Esophagus squamous epithelium (tissue), 5 donors: ENCODE measurements at regions not wholly inside any gene's neighbourhood (a gene's known extent, or its start where the extent isn't known, plus 50 kb on each side); places are given as distances from the start of the nearest gene placed in this dataset.

Experiments used
- DNase-seq: peaks from one replicate; lab custom pipeline; 2025; lab: John Stamatoyannopoulos, UW
- H3K27ac ChIP-seq, 4 donors: fragments of 200-600 bp; sonication (generic); one replicate each; pipeline ENCODE4 v1.5.1; 2016 to 2019; ENCODE audit warnings: mild to moderate bottlenecking in 1 of 4
- H3K27me3 ChIP-seq, 4 donors: fragments of 200-600 bp; sonication (generic); 1 replicate in 3 of 4; 2 replicates in 1 of 4; pipeline versions ENCODE4 v1.5.1 to v1.6.0; 2017 to 2021; ENCODE audit warnings: antibody characterized with exemption in 1 of 4
- H3K36me3 ChIP-seq, 3 donors: fragments of 200-600 bp; sonication (generic); one replicate each; pipeline ENCODE4 v1.5.1; 2016 to 2019
- H3K4me1 ChIP-seq, 3 donors: fragments of 200-600 bp; sonication (generic); one replicate each; pipeline ENCODE4 v1.5.1; 2017 to 2019
- H3K4me3 ChIP-seq, 4 donors: fragments of 200-600 bp; sonication (generic); 1 replicate in 3 of 4; 2 replicates in 1 of 4; pipeline ENCODE4 v1.5.1; 2016 to 2019; ENCODE audit warnings: mild to moderate bottlenecking in 2 of 4, moderate library complexity in 1 of 4
- H3K9me3 ChIP-seq, 3 donors: fragments of 200-600 bp; sonication (generic); one replicate each; pipeline ENCODE4 v1.5.1; 2016 to 2019
- CTCF ChIP-seq, 6 experiments: fragments of 450-650 bp in 4 of 6; fragments of 200-600 bp in 2 of 6; sonication (generic) in 2 of 6; IDR thresholded peaks; one replicate each; pipeline ENCODE4 v1.5.1; 2016 to 2019; ENCODE audit warnings: antibody characterized with exemption in 6 of 6, mild to moderate bottlenecking in 4 of 6, moderate library complexity in 4 of 6
- POLR2A ChIP-seq, 4 donors: fragments of 450-650 bp; IDR thresholded peaks; one replicate each; pipeline ENCODE4 v1.6.1; 2017; ENCODE audit warnings: antibody characterized with exemption in 4 of 4, mild to moderate bottlenecking in 4 of 4, moderate library complexity in 3 of 4
- WGBS, 2 donors: methylation state at CpG; one replicate each; pipeline ENCODE4 v1.1.5; 2018; 5-methylcytosine and 5-hydroxymethylcytosine counted together
- intact Hi-C: fragments of 100-400 bp; cut with DNase I; formaldehyde crosslinking; loops from one replicate; pipeline ENCODE4 v1.15.0; 2022
- donor health status: DM: yes; HTN: yes; CAD: no.

GRCh38 chr2:147479358-147479757, 365.5 kb upstream of the ACVR2A start:
- DNase-seq = no peak
- no peak for TF ChIP-seq CTCF (IDR thresholded peaks at IDR 0.05)
- no peak for TF ChIP-seq POLR2A (IDR thresholded peaks at IDR 0.05)
- no peaks in the 10 kb centered on the region for H3K4me1 ChIP-seq
- no peaks in the 10 kb centered on the region for H3K27me3 ChIP-seq
- H3K4me3 ChIP-seq = no peak overlapping the region
- no peak overlapping the region for H3K27ac ChIP-seq
- intact Hi-C loops = loop anchor here (10.0 kb wide), 1 partner anchor 65 kb away; no protein-coding TSS in a partner anchor
- no peaks in the 10 kb centered on the region for H3K36me3 ChIP-seq
- 93 to 97% methylated on average over 4 of the region's 4 CpGs for WGBS, 2 donors
- H3K9me3 ChIP-seq = no peaks in the 10 kb centered on the region

GRCh38 chr2:147473075-147473474, 371.8 kb upstream of the ACVR2A start:
- DNase-seq = no peak
- H3K27me3 ChIP-seq = no peaks in the 10 kb centered on the region
- TF ChIP-seq POLR2A (IDR thresholded peaks at IDR 0.05) (no peak), CTCF (IDR thresholded peaks at IDR 0.05) (no peak)
- intact Hi-C loops = loop anchor here (10.0 kb wide), 1 partner anchor 72 kb away; no protein-coding TSS in a partner anchor
- H3K4me1 ChIP-seq = no peaks in the 10 kb centered on the region
- no peaks in the 10 kb centered on the region for H3K36me3 ChIP-seq
- no peak overlapping the region for H3K27ac ChIP-seq
- H3K4me3 ChIP-seq = no peak overlapping the region
- no peaks in the 10 kb centered on the region for H3K9me3 ChIP-seq

GRCh38 chr2:147471126-147471525, 373.7 kb upstream of the ACVR2A start:
- TF ChIP-seq CTCF (IDR thresholded peaks at IDR 0.05) (no peak), POLR2A (IDR thresholded peaks at IDR 0.05) (no peak)

GRCh38 chr2:147469471-147469870, 375.4 kb upstream of the ACVR2A start:
- no peaks in the 10 kb centered on the region for H3K36me3 ChIP-seq
- no peaks in the 10 kb centered on the region for H3K9me3 ChIP-seq
- no peak for DNase-seq
- no peaks in the 10 kb centered on the region for H3K27me3 ChIP-seq
- no peak overlapping the region for H3K4me3 ChIP-seq
- peaks cover 0 to 5% (median 4%) of the 10 kb centered on the region in 3 donors for H3K4me1 ChIP-seq
- intact Hi-C loops = no loop called here
- 76 to 93% methylated on average over 2 of the region's 2 CpGs for WGBS, 2 donors
- no peak for TF ChIP-seq CTCF (IDR thresholded peaks at IDR 0.05)
- H3K27ac ChIP-seq = no peak overlapping the region

More at GRCh38 chr2:147471126-147471525, 373.7 kb upstream of the ACVR2A start:
- intact Hi-C loops = loop anchor here (10.0 kb wide), 1 partner anchor 74 kb away; no protein-coding TSS in a partner anchor
- H3K27me3 ChIP-seq = no peaks in the 10 kb centered on the region
- H3K4me1 ChIP-seq = no peaks in the 10 kb centered on the region
- H3K4me3 ChIP-seq = no peak overlapping the region
- DNase-seq = no peak
- no peaks in the 10 kb centered on the region for H3K36me3 ChIP-seq
- 89 to 90% methylated on average over 1 of the region's 1 CpG for WGBS, 2 donors
- no peak overlapping the region for H3K27ac ChIP-seq
- no peaks in the 10 kb centered on the region for H3K9me3 ChIP-seq

- TF ChIP-seq POLR2A (IDR thresholded peaks at IDR 0.05) (no peak), CTCF (IDR thresholded peaks at IDR 0.05) (no peak)
- no peaks in the 10 kb centered on the region for H3K27me3 ChIP-seq
- no peak overlapping the region for H3K4me3 ChIP-seq
- no peak for DNase-seq
- 87 to 94% methylated on average over 5 of the region's 5 CpGs for WGBS, 2 donors
- no peak overlapping the region for H3K27ac ChIP-seq
- no peaks in the 10 kb centered on the region for H3K36me3 ChIP-seq
- peaks cover 0 to 5% (median 4%) of the 10 kb centered on the region in 3 donors for H3K4me1 ChIP-seq
- no peaks in the 10 kb centered on the region for H3K9me3 ChIP-seq
- intact Hi-C loops = no loop called here
Observed at GRCh38 chr2:147468963-147469362, 375.9 kb upstream of the ACVR2A start.
